DMS114 treated with DMSO at 0.1 percent for 48 hours (cell line): ENCODE measurements at regions not wholly inside any gene's neighbourhood (a gene's known extent, or its start where the extent isn't known, plus 50 kb on each side); places are given as distances from the start of the nearest gene placed in this dataset.
"Not testable (repeated sequence)": the region's sequence is repeated elsewhere in the genome, so short reads cannot be mapped to it uniquely, and the experiment has no call there.

Experiments used
- DNase-seq: peaks from one replicate; lab custom pipeline; 2025; ENCODE audit not compliant: unreplicated experiment; lab: John Stamatoyannopoulos, UW

GRCh38 chr13:53266757-53267156, 238.1 kb downstream of the OLFM4 start:
- DNase-seq = no peak

GRCh38 chr13:53269634-53270033, 241.0 kb downstream of the OLFM4 start:
- no peak for DNase-seq

GRCh38 chr13:53272873-53273272, 244.3 kb downstream of the OLFM4 start:
- DNase-seq = no peak

- no peak for DNase-seq
These were observed 247.7 kb downstream of the OLFM4 start for GRCh38 chr13:53276265-53276664.

- no peak for DNase-seq
These were observed 253.1 kb downstream of the OLFM4 start for GRCh38 chr13:53281677-53282076.

GRCh38 chr13:53285896-53286430, 257.4 kb downstream of the OLFM4 start:
- DNase-seq = no peak

- no peak for DNase-seq
These were observed 269.8 kb downstream of the OLFM4 start for GRCh38 chr13:53298396-53298795.

- no peak for DNase-seq
These were observed 272.8 kb downstream of the OLFM4 start for GRCh38 chr13:53301449-53301848.

GRCh38 chr13:53305419-53305818, 276.8 kb downstream of the OLFM4 start:
- DNase-seq = not testable (repeated sequence)

GRCh38 chr13:53310786-53311185, 282.2 kb downstream of the OLFM4 start:
- DNase-seq = no peak

GRCh38 chr13:53311561-53311960, 282.9 kb downstream of the OLFM4 start:
- DNase-seq = no peak

GRCh38 chr13:53321296-53321801, 292.7 kb downstream of the OLFM4 start:
- DNase-seq = no peak

GRCh38 chr13:53324656-53325055, 296.0 kb downstream of the OLFM4 start:
- no peak for DNase-seq

GRCh38 chr13:53326716-53327115, 298.1 kb downstream of the OLFM4 start:
- no peak for DNase-seq

GRCh38 chr13:53327680-53328315, 299.2 kb downstream of the OLFM4 start:
- no peak for DNase-seq

- DNase-seq = no peak
These were observed 308.0 kb downstream of the OLFM4 start for GRCh38 chr13:53336441-53337160.

GRCh38 chr13:53338760-53339159, 310.1 kb downstream of the OLFM4 start:
- DNase-seq = no peak

GRCh38 chr13:53340505-53341143, 312.0 kb downstream of the OLFM4 start:
- DNase-seq = no peak

GRCh38 chr13:53341144-53341510, 312.5 kb downstream of the OLFM4 start:
- DNase-seq = no peak

GRCh38 chr13:53342623-53343360, 314.2 kb downstream of the OLFM4 start:
- DNase-seq = no peak

GRCh38 chr13:53343361-53343744, 314.7 kb downstream of the OLFM4 start:
- DNase-seq = no peak
